Mesothelial cell of epicardium (in vitro differentiated cells): ENCODE measurements at regions not wholly inside any gene's neighbourhood (a gene's known extent, or its start where the extent isn't known, plus 50 kb on each side); places are given as distances from the start of the nearest gene placed in this dataset.

Experiments
- DNase-seq, 2 experiments: peaks; one replicate each; pipeline ENCODE4 v3.0.0; 2021; ENCODE audit warnings: low spot score in 2 of 2; ENCODE audit not compliant: unreplicated experiment in 2 of 2
- H3K27ac Mint-ChIP-seq: 2 replicates; pipeline ENCODE4 v1.8.0; 2021; ENCODE audit warnings: mixed read lengths
- H3K27me3 Mint-ChIP-seq: 2 replicates; pipeline ENCODE4 v1.8.0; 2021; ENCODE audit warnings: low read depth, mixed read lengths
- H3K36me3 Mint-ChIP-seq: 2 replicates; pipeline ENCODE4 v1.8.0; 2021; ENCODE audit warnings: mixed read lengths
- H3K4me1 Mint-ChIP-seq: 2 replicates; pipeline ENCODE4 v1.8.0; 2021; ENCODE audit warnings: mixed read lengths
- H3K4me3 Mint-ChIP-seq: 2 replicates; pipeline ENCODE4 v1.8.0; 2021; ENCODE audit warnings: mild to moderate bottlenecking, moderate library complexity, mixed read lengths
- H3K9me3 Mint-ChIP-seq: 2 replicates; pipeline ENCODE4 v1.8.0; 2021; ENCODE audit warnings: mixed read lengths
- TF ChIP-seq, protein P1 (sequence below): fragments of 200-600 bp; sonication (generic); IDR thresholded peaks from one replicate; pipeline ENCODE4 v1.5.0; 2021; ENCODE audit warnings: antibody characterized with exemption; ENCODE audit not compliant: unreplicated experiment

DNA sequence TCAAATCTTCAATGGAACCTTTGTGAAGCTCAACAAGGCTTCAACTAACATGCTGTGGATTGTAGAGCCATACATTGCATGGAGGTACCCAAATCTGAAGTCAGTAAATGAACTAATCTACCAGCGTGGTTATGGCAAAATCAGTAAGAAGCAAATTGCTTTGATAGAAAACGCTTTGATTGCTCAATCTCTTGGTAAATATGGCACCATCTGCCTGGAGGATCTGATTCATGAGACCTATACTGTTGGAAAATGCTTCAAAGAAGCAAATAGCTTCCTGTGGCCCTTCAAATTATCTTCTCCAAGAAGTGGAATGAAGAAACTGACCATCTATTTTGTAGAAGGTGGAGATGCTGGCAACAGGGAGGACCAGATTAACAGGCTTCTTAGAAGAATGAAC is 54.7 kb upstream of the TTC39B start:
- Mint-ChIP-seq H3K36me3 (no peaks in the 10 kb centered on the region), H3K4me3 (no peak overlapping the region), H3K27me3 (no peaks in the 10 kb centered on the region), H3K4me1 (no peaks in the 10 kb centered on the region), H3K9me3 (peaks cover 5% of the 10 kb centered on the region), H3K27ac (no peak overlapping the region)
- TF ChIP-seq, protein P1, sequence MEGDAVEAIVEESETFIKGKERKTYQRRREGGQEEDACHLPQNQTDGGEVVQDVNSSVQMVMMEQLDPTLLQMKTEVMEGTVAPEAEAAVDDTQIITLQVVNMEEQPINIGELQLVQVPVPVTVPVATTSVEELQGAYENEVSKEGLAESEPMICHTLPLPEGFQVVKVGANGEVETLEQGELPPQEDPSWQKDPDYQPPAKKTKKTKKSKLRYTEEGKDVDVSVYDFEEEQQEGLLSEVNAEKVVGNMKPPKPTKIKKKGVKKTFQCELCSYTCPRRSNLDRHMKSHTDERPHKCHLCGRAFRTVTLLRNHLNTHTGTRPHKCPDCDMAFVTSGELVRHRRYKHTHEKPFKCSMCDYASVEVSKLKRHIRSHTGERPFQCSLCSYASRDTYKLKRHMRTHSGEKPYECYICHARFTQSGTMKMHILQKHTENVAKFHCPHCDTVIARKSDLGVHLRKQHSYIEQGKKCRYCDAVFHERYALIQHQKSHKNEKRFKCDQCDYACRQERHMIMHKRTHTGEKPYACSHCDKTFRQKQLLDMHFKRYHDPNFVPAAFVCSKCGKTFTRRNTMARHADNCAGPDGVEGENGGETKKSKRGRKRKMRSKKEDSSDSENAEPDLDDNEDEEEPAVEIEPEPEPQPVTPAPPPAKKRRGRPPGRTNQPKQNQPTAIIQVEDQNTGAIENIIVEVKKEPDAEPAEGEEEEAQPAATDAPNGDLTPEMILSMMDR = no peak
- no peak for DNase-seq

- H3K36me3 Mint-ChIP-seq = no peaks in the 10 kb centered on the region
- TF ChIP-seq, protein P1 = no peak
- H3K27ac Mint-ChIP-seq = no peak overlapping the region
- H3K4me1 Mint-ChIP-seq = peaks cover 3% of the 10 kb centered on the region
- H3K9me3 Mint-ChIP-seq = peaks cover 5% of the 10 kb centered on the region
- no peak for DNase-seq
- H3K27me3 Mint-ChIP-seq = no peaks in the 10 kb centered on the region
- H3K4me3 Mint-ChIP-seq = no peak overlapping the region
These were observed 50.1 kb upstream of the TTC39B start for GRCh38 chr9:15357050-15357653.
